ENCODE measurements at regions not wholly inside any gene's neighbourhood (a gene's known extent, or its start where the extent isn't known, plus 50 kb on each side); places are given as distances from the start of the nearest gene placed in this dataset.
"Not testable (repeated sequence)": the region's sequence is repeated elsewhere in the genome, so short reads cannot be mapped to it uniquely, and the experiment has no call there.

DNA sequence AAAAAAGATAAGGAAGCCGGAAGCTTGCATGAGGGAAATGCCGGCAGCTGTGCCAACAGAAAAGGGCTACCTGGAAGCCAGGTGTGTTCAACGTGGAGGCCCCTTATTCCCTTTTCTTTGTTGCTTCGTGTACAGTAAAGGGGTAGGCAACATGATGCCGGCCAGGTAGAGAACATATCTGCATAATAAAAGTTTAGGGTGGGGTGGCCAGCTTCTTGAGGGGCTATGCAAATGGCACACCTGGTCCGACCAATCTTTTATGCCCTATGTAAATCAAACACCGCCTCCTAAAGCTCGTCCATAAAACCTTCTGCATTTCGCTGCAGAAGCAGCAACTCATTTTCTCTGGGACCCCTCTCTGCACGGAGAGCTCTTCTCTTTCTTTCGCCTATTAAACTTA, 911.6 kb downstream of the KCNJ2 start:
- in situ Hi-C loops (cut with HindIII; ENCODE audit: low pct_ligation_motif_present, low pct_unique_long_range_greater_than_20kb, low sequenced_read_pairs): no loop called here
- DNase-seq: no peak

DNA sequence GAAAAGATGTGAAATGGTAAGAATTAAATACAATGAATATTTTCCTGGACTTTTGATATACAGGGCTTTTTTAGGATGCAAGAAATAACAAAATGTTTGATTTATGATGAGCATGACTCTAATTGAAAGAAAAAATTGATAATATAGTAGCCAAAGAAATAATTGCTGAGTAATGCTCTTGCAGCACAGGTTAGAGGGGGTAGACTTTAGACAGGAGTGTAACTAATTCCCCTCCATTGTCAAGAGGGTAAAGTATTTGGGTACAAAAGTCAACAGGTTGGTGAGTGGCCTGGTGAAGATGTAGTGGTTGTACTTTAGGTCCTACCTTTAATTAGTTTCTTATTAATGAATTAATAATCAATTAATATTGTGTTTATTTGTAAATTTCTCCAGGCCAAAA, 912.3 kb downstream of the KCNJ2 start:
- DNase-seq: no peak
- in situ Hi-C loops (cut with HindIII; ENCODE audit: low pct_ligation_motif_present, low pct_unique_long_range_greater_than_20kb, low sequenced_read_pairs): no loop called here

- peak; percentile 44 for DNase-seq
- in situ Hi-C loops (cut with HindIII; ENCODE audit: low pct_ligation_motif_present, low pct_unique_long_range_greater_than_20kb, low sequenced_read_pairs): no loop called here
Measured at GRCh38 chr17:71084219-71084618, 914.9 kb downstream of the KCNJ2 start.

DNA sequence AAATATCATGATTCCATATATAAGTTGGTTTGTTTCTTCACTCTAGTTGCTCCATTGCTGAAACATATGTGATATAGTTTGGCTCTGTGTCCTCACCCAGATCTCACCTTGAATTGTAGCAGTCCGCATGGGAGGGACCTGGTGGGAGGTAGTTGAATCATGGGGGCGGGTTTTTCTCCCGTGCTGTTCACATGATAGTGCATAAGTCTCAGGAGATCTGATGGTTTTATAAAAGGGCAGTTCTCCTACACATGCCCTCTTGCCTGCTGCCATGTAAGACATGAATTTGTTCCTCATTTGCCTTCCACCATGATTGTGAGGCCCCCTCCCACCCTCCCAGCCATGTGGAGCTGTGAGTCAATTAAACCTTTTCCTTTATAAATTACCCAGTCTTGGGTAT, 915.5 kb downstream of the KCNJ2 start:
- DNase-seq: no peak
- in situ Hi-C loops (cut with HindIII; ENCODE audit: low pct_ligation_motif_present, low pct_unique_long_range_greater_than_20kb, low sequenced_read_pairs): no loop called here

DNA sequence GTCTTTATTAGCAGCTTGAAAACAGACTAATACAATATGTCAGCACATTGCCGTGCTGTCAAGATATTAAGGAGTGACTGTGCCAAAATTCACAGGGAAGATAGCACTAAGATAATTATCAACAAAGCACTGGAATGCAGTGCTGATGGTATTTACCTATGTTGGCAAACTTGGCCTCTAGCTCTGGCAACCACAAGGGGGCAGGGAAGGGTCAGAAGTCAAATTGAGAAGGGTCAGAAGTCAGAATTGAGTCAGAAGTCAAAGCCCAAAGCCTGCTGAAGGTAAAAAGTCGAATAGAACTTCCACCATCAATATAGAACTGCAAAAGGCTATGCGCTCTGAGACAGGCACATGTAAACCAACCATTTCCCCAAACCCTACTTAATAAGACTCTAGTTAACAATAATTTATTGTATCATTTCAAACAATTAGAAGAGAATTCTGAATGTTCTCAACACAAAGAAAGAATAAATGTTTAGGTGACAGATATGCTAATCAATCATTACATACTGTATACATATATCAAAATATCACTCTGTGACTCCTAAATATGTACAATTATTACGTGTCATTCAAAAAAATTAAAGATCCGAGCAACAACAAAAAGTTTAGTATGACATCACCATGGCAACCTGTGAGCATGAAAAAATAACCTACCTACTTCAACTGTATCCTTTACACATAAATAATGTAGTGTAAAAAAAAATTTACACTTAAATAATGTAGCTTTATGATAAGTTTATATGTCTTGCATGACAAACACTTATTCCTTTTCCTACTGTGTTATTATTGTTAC, 916.1 kb downstream of the KCNJ2 start:
- DNase-seq: peak; percentile 47
- in situ Hi-C loops (cut with HindIII; ENCODE audit: low pct_ligation_motif_present, low pct_unique_long_range_greater_than_20kb, low sequenced_read_pairs): no loop called here

- DNase-seq: no peak
- in situ Hi-C loops (cut with HindIII; ENCODE audit: low pct_ligation_motif_present, low pct_unique_long_range_greater_than_20kb, low sequenced_read_pairs): no loop called here
Measured at GRCh38 chr17:71089431-71089830, 920.1 kb downstream of the KCNJ2 start.

- in situ Hi-C loops (cut with HindIII; ENCODE audit: low pct_ligation_motif_present, low pct_unique_long_range_greater_than_20kb, low sequenced_read_pairs): no loop called here
Measured at GRCh38 chr17:71098071-71098470, 928.7 kb downstream of the KCNJ2 start.

GRCh38 chr17:71099003-71099714, 929.8 kb downstream of the KCNJ2 start:
- no peak for DNase-seq
- in situ Hi-C loops (cut with HindIII; ENCODE audit: low pct_ligation_motif_present, low pct_unique_long_range_greater_than_20kb, low sequenced_read_pairs): no loop called here

More at GRCh38 chr17:71098071-71098470, 928.7 kb downstream of the KCNJ2 start:
- DNase-seq: no peak

- in situ Hi-C loops (cut with HindIII; ENCODE audit: low pct_ligation_motif_present, low pct_unique_long_range_greater_than_20kb, low sequenced_read_pairs): no loop called here
- DNase-seq: no peak
Measured at GRCh38 chr17:71102777-71103176, 933.4 kb downstream of the KCNJ2 start.

DNA sequence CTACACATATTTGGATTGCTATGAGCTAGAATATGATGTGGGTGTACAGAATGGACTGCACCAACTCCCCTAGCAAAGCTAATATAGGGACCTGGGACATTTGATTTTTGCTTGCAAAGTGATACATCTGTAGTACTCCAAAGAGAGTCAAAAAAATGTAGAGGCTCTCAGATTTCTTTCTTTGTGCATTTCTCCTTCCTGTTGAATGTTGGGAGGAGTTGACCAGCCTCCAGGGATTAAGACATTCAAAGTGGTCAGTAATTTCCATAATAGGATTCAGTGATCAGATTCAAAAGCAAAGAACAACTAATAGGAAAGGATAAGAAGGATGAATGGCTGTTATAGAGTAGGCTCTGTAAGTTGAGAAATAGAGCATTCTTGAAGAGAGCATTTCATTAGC, 934.9 kb downstream of the KCNJ2 start:
- in situ Hi-C loops (cut with HindIII; ENCODE audit: low pct_ligation_motif_present, low pct_unique_long_range_greater_than_20kb, low sequenced_read_pairs): no loop called here
- DNase-seq: no peak

- in situ Hi-C loops (cut with HindIII; ENCODE audit: low pct_ligation_motif_present, low pct_unique_long_range_greater_than_20kb, low sequenced_read_pairs); DNase-seq: not testable (repeated sequence)
Measured at GRCh38 chr17:71106056-71106455, 936.7 kb downstream of the KCNJ2 start.

DNA sequence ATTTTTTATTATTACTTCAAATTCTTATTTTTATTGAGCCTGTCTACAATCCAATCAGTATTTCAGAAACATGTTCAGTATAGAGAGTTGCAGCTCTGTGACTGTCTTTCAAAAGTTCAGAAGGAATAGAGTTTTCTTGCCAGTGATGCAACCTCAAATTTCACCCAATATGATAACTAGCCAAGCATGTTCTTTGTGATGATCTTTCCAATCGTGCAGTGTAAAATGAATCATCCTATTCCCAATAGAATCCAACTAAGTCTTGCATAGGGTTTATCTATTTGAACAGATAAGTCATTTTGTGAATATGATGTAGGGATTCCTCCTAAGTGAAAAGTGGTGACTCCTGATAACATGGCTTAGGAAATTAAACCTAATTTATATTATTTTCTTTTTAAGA, 937.8 kb downstream of the KCNJ2 start:
- in situ Hi-C loops (cut with HindIII; ENCODE audit: low pct_ligation_motif_present, low pct_unique_long_range_greater_than_20kb, low sequenced_read_pairs): no loop called here
- no peak for DNase-seq

- in situ Hi-C loops (cut with HindIII; ENCODE audit: low pct_ligation_motif_present, low pct_unique_long_range_greater_than_20kb, low sequenced_read_pairs): no loop called here
- no peak for DNase-seq
Measured at GRCh38 chr17:71109697-71110096, 940.4 kb downstream of the KCNJ2 start.

DNA sequence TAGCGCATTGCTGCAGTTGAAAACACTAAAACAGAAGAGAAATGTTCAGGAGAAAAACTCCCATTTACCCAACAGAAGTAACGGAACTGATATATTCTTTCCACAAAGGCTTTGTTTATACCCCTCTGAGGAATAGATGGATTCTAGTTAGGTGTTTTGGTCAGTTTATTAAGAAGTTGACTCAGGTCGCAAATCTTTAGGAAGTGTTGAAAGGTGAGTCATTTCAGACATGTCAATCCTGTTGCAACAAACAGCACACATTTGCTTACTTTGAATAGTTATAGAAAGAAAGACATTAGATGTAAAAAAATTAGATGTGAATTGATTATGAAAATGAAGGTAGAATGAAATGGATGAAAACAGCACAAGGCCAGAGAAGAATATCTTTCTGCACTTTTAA, 941.0 kb downstream of the KCNJ2 start:
- in situ Hi-C loops (cut with HindIII; ENCODE audit: low pct_ligation_motif_present, low pct_unique_long_range_greater_than_20kb, low sequenced_read_pairs): no loop called here

GRCh38 chr17:71111460-71111859, 942.1 kb downstream of the KCNJ2 start:
- in situ Hi-C loops (cut with HindIII; ENCODE audit: low pct_ligation_motif_present, low pct_unique_long_range_greater_than_20kb, low sequenced_read_pairs): no loop called here
- DNase-seq: no peak

More for the DNA sequence above, 941.0 kb downstream of the KCNJ2 start:
- DNase-seq: no peak

DNA sequence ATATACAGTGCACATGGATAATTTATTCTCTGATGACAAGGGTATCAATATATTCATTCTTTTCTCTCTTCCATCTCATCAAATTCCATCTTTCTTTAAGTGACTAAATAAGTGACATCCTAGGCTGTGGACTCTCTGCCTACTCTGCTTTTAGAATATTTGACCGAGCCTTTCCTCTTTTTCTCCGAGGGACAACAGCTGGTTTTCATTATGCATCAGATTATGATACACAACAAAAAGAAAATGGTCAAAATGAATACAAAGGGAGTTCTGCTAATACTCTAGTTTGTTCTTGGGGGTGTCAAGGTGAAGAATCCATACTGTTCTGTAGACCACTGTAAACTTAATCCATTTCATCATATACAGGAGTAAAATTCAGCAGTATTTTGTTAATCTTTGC, 942.6 kb downstream of the KCNJ2 start:
- DNase-seq: no peak
- in situ Hi-C loops (cut with HindIII; ENCODE audit: low pct_ligation_motif_present, low pct_unique_long_range_greater_than_20kb, low sequenced_read_pairs): no loop called here

GRCh38 chr17:71113347-71113746, 944.0 kb downstream of the KCNJ2 start:
- in situ Hi-C loops (cut with HindIII; ENCODE audit: low pct_ligation_motif_present, low pct_unique_long_range_greater_than_20kb, low sequenced_read_pairs): no loop called here
- no peak for DNase-seq

- DNase-seq: no peak
Measured at GRCh38 chr17:71114911-71115668, 945.8 kb downstream of the KCNJ2 start.

GRCh38 chr17:71115669-71115972, 946.3 kb downstream of the KCNJ2 start:
- in situ Hi-C loops (cut with HindIII; ENCODE audit: low pct_ligation_motif_present, low pct_unique_long_range_greater_than_20kb, low sequenced_read_pairs): no loop called here
- no peak for DNase-seq

More at GRCh38 chr17:71114911-71115668, 945.8 kb downstream of the KCNJ2 start:
- in situ Hi-C loops (cut with HindIII; ENCODE audit: low pct_ligation_motif_present, low pct_unique_long_range_greater_than_20kb, low sequenced_read_pairs): no loop called here
